GM06990 (cell line): ENCODE measurements at regions not wholly inside any gene's neighbourhood (a gene's known extent, or its start where the extent isn't known, plus 50 kb on each side); places are given as distances from the start of the nearest gene placed in this dataset.
"Not testable (repeated sequence)": the region's sequence is repeated elsewhere in the genome, so short reads cannot be mapped to it uniquely, and the experiment has no call there.

Experiments
- DNase-seq: peaks from one replicate; pipeline ENCODE4 v3.0.0-alpha.2; 2011; ENCODE audit not compliant: insufficient read length; ENCODE audit errors: extremely low read depth
- H3K27me3 ChIP-seq: replicated peaks from 2 replicates; pipeline ENCODE4 v1.6.0; 2011; ENCODE audit warnings: low read length; ENCODE audit not compliant: control insufficient read depth, insufficient read depth
- H3K36me3 ChIP-seq: 2 replicates; pipeline ENCODE4 v1.5.1; 2011; ENCODE audit warnings: low read length; ENCODE audit not compliant: control insufficient read depth, insufficient read depth
- H3K4me3 ChIP-seq: replicated peaks from 2 replicates; pipeline ENCODE4 v1.5.1; 2011; ENCODE audit warnings: low read depth, mild to moderate bottlenecking, control low read depth, low read length
- CTCF ChIP-seq: IDR thresholded peaks from 2 replicates; pipeline ENCODE4 v1.5.1; 2011; ENCODE audit warnings: low read length, control low read depth, mild to moderate bottlenecking, inconsistent platforms; ENCODE audit not compliant: insufficient read depth, poor library complexity, severe bottlenecking

DNA sequence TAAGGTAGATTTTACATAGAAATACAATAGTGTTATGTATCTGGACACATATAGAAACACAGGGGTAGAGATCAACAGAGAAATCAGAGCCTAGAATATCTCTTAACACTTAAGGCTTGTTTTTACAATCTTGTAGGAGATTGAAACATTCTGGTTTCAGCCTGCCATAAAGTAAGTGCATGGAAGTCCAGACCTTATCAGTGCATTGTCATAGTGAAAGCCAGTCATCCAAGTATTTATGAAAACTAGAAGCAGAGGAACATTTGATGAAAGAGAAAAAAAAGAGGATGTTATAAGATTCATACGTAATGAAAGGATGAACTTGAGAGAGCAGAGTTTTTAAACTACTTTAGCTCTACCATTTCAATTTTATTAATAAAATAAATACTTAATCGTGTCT is 194.3 kb upstream of the TRPC7 start:
- DNase-seq = no peak
- Histone ChIP-seq H3K27me3 (no peaks in the 10 kb centered on the region), H3K36me3 (no peaks in the 10 kb centered on the region), H3K4me3 (no peak overlapping the region)
- no peak for TF ChIP-seq CTCF

GRCh38 chr5:136547096-136547495 is 181.8 kb upstream of the TRPC7 start:
- not testable (repeated sequence) for H3K4me3 ChIP-seq, DNase-seq, H3K36me3 ChIP-seq, H3K27me3 ChIP-seq

DNA sequence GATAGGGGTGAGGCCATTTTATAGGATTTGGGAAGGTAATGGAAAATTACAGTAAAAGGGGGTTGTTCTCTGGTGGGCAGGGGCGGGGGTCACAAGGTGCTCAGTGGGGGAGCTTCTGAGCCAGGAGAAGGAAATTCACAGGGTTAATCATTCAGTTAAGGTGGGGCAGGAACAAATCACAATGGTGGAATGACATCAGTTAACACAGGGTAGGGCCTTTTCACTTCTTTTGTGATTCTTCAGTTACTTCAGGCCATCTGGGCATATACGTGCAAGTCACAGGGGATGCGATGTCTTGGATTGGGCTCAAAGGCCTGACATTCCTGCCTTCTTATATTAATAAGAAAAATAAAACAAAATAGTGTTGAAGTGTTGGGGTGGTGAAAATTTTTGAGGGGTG is 181.1 kb upstream of the TRPC7 start:
- not testable (repeated sequence) for DNase-seq, H3K27me3 ChIP-seq, H3K36me3 ChIP-seq, H3K4me3 ChIP-seq

- not testable (repeated sequence) for H3K27me3 ChIP-seq, DNase-seq, H3K4me3 ChIP-seq, H3K36me3 ChIP-seq
Observed at GRCh38 chr5:136545031-136545430, 179.7 kb upstream of the TRPC7 start.

DNA sequence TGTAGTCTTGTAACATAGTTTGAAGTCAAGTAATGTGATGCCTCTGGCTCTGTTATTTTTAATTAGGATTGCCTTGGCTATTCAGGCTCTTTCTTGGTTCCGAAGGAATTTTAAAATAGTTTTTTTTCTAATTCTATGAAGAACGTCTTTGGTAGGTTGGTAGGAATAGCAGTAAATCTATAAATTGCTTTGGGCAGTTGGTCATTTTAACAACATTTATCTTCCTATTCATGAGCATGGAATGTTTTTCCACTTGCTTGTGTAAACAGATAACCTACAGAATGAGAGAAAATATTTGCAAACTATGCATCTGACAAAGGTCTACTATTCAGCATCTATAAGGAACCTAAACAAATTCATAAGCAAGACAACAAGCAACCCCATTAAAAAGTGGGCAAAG is 173.2 kb upstream of the TRPC7 start:
- DNase-seq = no peak

DNA sequence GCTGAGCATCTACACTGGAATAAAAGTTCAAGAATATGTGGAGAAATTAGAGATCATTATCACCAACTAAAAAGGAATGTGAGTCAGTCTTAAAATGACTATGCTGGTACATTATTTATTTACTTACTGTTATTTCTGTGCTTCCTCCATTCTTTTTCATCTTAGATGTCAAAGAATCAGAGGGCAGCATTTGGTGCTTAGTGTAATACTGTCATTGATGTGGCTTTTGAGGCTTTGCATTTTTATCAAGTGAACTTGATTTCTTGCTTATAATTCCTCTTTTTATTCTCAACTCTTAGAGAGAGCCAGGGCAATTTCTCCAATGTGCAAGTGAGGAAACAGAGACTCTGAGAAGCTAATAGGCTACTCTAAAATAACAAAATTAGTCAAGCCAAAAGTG is 163.7 kb upstream of the TRPC7 start:
- H3K27me3 ChIP-seq = no peaks in the 10 kb centered on the region; the same call in 1 of the 2 replicates
- no peak for TF ChIP-seq CTCF
- DNase-seq = no peak
- no peaks in the 10 kb centered on the region for H3K36me3 ChIP-seq
- H3K4me3 ChIP-seq = no peak overlapping the region

More for the DNA sequence above, 173.2 kb upstream of the TRPC7 start:
- TF ChIP-seq CTCF = no peak
- H3K4me3 ChIP-seq = no peak overlapping the region
- no peaks in the 10 kb centered on the region for H3K36me3 ChIP-seq
- no peaks in the 10 kb centered on the region for H3K27me3 ChIP-seq

DNA sequence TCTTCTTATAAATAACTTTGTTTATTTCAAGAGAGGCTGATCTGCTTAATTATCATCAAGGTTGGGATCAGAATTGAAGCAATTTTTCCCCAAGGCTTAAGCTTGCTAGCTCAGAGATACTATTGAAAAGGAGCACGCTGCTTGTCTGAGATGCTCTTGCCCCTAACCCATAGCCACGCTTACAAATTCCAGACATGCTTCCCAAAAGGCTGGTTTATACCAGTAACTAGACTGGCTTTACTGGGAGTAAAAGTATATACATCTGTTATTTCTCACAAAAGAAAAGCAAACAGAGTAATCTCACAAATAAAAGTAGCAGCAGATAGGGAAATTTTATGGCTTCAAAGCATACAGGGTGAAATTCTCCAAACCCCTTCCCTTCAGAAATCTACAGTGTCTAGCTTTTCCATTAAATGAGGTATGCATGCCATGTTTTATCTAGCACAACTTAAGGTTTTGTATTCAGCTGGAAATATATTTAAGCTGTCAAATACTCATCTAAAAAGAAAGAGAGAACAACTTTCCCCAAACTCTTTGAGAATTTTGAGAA is 163.2 kb upstream of the TRPC7 start:
- TF ChIP-seq CTCF = no peak
- H3K4me3 ChIP-seq = no peak overlapping the region
- no peaks in the 10 kb centered on the region; the same call in none of the 2 replicates for H3K27me3 ChIP-seq
- DNase-seq = no peak
- no peaks in the 10 kb centered on the region for H3K36me3 ChIP-seq
